DOHH2 (cell line): ENCODE measurements at regions not wholly inside any gene's neighbourhood (a gene's known extent, or its start where the extent isn't known, plus 50 kb on each side); places are given as distances from the start of the nearest gene placed in this dataset.

Source experiments
- CTCF ChIP-seq: fragments of 200-600 bp; sonication (generic); IDR thresholded peaks from one replicate; pipeline ENCODE4 v1.5.1; 2014; ENCODE audit warnings: antibody characterized with exemption, mild to moderate bottlenecking, low read depth, low read length; ENCODE audit not compliant: poor library complexity, severe bottlenecking
- EZH2phosphoT487 ChIP-seq: fragments of 200-600 bp; sonication (generic); IDR thresholded peaks from 2 replicates; pipeline ENCODE4 v1.6.1; 2017; ENCODE audit warnings: borderline replicate concordance, mild to moderate bottlenecking, antibody characterized with exemption, low read length, moderate library complexity, mixed read lengths

- TF ChIP-seq CTCF, result peak; percentile 34
- TF ChIP-seq EZH2phosphoT487, result no peak
Observed at GRCh38 chr4:163663454-163664225, 169.2 kb downstream of the TMA16 start.
